ENCODE measurements at regions not wholly inside any gene's neighbourhood (a gene's known extent, or its start where the extent isn't known, plus 50 kb on each side); places are given as distances from the start of the nearest gene placed in this dataset.

DNA sequence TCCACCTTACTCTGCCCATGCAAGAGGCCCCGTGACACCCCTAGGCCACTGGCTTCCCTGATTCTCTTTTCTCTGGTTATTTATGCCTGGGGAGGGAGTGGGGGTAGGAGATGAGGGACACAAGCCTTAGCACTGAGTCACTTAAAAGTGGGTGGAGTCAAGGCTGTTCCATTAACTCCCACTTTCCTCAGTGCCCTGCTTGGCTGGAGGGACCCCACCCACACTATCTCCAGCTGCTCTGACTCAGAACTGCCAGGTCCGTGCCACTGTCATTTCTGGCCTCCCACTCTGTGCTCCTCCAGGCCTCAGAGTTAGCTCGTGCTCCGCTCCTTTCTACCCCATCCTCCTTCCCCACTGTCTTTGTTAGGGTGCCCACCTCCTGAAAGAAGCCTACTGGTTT lies 113.4 kb upstream of the UQCRFS1 start:
- TF ChIP-seq POLR2AphosphoS5 (IDR thresholded peaks at IDR 0.05; ENCODE audit: low read depth, low read length) (no peak), POLR2A (IDR thresholded peaks at IDR 0.05; ENCODE audit: low read depth, low read length) (no peak), TAF1 (IDR thresholded peaks at IDR 0.05; ENCODE audit: low read depth, low read length) (no peak), PAX5 (IDR thresholded peaks at IDR 0.05; ENCODE audit: insufficient read depth, low read length, severe bottlenecking) (no peak), SPI1 (IDR thresholded peaks at IDR 0.05; ENCODE audit: low read depth, low read length) (no peak)
